Right renal pelvis (tissue), 4 donors: ENCODE measurements at regions not wholly inside any gene's neighbourhood (a gene's known extent, or its start where the extent isn't known, plus 50 kb on each side); places are given as distances from the start of the nearest gene placed in this dataset.

Experiments used
- DNase-seq, 4 donors: peaks; one replicate each; pipeline ENCODE4 v3.0.0-alpha.2; 2013; ENCODE audit warnings: low read depth in 4 of 4, low spot score in 3 of 4, missing footprints in 1 of 4

DNA sequence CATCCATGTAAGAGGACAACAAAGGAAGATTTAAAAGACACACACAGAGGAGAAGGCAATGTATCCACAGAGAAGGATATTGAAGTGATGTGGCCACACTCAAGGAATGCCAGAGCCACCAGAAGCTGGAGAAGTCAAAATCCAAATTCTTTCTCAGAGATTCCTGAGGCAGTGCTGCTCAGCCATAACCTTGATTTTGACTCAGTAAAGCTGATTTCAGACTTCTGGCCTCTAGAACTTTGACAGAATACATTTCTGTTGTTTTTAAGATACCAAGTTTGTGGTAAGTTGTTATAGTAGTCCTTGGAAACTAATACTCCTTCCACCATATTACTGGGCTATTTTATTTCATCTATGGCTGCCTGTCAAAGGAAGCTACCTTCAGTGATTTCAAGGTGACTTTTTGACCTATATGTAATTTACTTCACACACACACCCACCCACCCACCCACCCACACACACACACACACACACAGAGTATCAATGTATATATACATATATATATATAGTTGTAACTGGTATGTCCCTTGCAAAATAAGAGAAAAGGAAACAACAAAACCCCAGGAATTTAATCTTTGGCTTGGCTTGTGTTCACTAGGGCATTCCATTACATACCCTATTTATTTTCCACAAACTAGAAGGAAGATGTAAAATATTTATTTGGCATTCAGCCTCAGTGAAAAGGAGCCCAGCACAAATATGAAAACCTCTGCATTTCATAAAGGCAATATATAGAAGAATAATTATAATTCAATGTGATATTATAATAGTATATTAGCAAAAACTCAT lies 142.1 kb upstream of the PTGFR start:
- DNase-seq, result no peak

- no peak for DNase-seq
Observed at GRCh38 chr1:78351551-78352216, 139.1 kb upstream of the PTGFR start.

DNA sequence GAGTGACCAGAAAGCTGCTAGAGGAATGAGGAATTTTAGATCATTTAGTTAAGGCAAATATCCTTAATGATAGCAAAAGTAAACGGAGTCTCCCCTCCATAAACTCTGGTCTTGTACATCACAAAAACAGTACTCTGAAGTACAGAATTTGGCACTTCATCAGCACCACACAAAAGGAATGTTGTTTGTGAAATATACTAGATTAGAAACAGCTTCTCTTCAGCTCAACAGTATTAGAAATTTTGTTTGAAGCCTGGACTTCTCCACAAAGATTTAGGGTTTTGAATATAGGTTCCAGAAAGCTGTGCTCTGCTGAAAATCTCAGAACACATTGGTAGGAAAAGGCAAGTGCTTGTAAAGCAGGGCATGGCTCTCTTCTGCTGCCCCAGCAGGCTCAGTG lies 135.1 kb upstream of the PTGFR start:
- no peak for DNase-seq

- DNase-seq, result no peak
Observed at GRCh38 chr1:78358165-78358564, 132.6 kb upstream of the PTGFR start.

GRCh38 chr1:78359666-78360065 lies 131.1 kb upstream of the PTGFR start:
- DNase-seq, result no peak

GRCh38 chr1:78360584-78360983 lies 130.2 kb upstream of the PTGFR start:
- DNase-seq, result no peak

DNA sequence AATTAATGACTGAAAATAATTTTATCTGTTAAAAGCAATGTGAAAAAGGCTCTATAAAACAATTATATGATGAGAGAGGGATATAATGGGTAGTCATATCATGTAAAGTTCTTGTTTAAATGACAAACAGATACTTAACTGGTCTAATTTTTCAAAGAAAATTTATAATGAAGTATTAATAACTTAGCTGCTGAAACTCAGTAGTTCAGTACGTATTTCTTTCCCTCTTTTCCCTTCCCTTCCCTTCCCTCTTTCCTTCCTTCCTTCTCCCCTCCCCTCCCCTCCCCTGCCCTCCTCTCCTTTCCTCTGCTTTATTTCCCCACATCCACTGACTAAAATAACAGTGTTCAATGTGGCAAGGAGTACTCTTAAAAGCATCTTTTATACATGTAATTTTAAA lies 123.1 kb upstream of the PTGFR start:
- DNase-seq, result no peak

DNA sequence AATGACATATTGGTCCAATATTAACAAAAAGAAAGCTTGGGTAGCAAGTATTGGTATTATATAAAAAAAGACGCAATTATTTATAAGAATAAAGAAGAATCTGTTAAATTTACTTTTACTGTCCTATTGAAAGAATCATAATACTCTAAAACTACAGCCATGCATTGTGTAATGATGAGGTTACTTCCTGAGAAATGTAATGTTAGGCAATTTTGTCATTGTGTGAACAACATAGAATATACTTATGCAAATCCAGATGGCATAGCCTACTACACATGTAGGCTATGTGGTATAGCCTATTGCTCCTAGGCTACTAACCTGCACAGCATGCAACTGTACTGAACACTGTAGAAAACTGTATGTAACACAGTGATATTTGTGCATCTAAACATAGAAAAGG lies 121.2 kb upstream of the PTGFR start:
- DNase-seq, result no peak

DNA sequence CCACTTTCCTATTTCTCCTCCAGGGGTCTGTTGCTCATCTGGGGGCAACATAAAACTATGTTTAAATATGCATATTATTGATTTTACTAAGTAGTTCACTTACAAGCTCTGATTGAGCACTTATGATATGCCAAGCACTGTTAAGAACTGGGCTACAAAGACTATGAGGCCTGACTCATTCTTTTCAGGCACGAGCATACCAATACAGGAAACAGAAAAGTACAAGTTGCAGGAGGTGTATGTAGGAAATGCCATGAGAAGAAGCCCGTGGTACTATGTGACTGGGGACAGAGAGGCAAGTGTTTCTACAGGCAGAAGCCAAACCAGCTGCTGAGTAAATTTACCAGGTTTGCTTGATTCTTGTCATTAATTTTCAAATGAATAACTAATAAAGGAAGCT lies 120.4 kb upstream of the PTGFR start:
- no peak for DNase-seq

DNA sequence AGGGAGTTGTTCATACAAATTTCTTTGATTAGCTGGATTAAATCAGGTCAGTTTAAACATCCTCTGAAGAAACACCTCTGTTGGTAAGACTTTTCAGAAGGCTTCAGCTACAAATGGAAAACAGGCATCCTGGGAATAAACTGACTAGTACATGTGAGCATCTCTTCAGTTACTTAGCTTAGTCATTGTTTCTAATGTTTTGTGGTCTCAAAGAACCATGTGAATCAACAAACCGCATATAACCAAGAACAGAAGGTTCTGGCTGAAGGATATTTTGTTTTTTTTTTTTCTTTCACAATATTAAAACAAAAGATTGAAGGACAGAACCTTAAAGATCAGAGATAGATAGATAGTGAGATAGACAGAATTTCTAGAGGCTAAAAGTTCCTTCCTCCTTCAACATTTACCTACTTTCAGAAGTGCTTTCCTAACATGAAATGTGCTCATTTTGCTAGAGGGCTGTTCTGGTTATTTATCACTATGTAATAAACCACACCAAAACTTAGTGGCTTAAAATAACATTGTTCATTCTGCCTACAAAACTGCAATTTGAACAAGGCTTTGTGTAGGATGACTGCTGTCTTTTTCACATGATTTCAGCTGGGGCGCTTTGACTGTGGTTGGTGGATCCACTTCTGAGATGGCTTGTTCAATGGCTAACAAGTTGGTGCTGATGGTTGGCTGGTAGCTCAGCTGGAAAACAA lies 119.8 kb upstream of the PTGFR start:
- DNase-seq, result no peak

- no peak for DNase-seq
Observed at GRCh38 chr1:78373676-78374075, 117.1 kb upstream of the PTGFR start.

DNA sequence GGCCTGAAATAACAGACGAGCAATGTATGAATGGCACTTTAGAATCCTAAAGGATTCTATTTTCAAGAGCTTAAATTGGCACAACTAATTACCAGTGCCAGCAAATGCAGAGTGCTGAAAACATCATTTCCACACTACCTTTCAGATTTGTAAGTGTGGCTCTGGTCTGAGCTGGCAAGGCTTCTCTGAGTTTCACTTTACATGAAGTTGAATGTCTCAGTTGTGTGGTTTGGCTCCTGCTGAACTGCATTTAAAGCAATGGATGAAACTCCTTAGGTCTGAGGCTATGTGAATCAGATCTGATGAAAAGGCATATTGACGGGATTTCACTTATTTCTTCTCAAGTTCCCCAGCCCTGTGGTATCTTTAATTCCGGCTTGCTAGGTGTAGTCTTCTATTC lies 114.8 kb upstream of the PTGFR start:
- DNase-seq, result no peak

DNA sequence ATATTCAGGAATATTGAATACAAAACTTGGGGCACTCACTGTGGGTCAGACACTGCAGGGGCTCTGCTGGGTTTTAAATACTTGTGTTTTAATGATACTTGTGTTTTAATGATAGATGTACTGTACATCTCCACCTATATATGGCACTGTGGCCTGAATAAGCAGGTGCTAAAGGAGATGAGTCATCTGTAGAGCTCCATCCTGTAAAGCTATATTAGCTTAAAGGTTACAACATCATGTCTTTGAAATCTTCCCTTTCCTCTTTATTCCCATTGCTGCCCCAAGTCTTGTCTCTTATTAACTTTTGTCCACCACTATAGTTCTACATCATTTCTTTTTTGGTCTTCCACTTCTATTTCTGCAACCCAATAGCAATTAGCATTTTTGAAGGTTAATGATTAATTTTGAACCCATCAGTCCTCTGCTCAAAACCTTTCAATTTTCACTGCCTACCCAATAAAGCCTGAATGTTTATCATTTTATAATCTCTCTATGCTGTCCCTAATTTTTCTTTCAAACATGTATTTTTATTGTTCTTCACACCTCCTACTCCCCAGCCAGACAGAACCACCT lies 113.3 kb upstream of the PTGFR start:
- DNase-seq, result no peak

GRCh38 chr1:78383923-78384322 lies 106.9 kb upstream of the PTGFR start:
- no peak for DNase-seq

DNA sequence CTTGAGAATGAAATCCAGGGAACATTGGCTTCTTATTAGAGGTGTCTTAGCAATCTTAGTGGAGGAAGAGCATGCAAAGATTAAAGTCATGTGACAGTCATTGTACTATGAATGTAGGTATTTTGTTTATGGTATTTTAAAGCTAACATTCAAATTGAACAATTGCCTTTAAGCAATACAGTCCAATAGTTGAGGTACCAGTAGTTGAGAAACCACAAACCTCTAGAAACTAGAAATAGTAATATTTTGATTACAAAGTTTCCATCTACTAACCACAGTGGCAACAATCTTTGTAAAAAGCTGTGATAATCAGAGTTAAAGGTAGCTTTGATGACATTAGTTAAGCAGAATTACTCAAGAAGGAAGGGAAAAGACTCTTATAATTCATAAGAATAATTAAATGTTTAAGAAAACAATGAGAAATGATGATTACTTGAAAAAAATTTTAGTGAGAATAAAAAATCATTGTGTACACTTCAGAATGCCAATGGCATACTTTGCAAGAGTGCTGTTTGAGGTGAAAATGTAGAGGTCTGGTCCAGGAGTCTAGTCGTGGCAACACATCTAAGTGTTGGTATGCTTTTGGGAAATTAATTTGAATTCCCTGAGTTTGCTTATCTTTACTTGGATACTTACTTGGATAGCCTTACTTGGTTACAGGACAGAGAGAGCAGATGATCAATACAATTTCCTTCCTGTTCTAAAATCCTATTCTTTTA lies 104.9 kb upstream of the PTGFR start:
- DNase-seq, result no peak

- no peak for DNase-seq
Observed at GRCh38 chr1:78387201-78387600, 103.6 kb upstream of the PTGFR start.

- no peak for DNase-seq
Observed at GRCh38 chr1:78387871-78388270, 102.9 kb upstream of the PTGFR start.

GRCh38 chr1:78388275-78388674 lies 102.5 kb upstream of the PTGFR start:
- no peak for DNase-seq

DNA sequence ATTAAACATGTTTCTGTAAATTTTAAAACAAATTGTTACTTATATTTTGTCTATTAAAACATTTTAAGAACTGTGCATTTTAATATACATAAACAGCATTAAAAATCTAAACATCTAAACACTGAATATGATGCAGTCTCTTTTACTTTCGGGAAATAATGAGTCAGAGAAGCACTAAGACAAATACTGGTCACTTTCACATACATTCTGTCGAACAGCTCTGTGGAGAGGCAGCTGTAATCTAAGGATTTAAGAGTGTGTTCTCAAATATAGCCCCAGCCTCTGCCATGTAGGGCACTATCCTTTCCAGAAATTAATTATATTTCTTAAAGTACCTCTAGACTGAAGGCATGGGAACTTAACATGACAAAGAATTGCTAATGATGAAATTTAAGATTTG lies 89.6 kb upstream of the PTGFR start:
- no peak for DNase-seq

DNA sequence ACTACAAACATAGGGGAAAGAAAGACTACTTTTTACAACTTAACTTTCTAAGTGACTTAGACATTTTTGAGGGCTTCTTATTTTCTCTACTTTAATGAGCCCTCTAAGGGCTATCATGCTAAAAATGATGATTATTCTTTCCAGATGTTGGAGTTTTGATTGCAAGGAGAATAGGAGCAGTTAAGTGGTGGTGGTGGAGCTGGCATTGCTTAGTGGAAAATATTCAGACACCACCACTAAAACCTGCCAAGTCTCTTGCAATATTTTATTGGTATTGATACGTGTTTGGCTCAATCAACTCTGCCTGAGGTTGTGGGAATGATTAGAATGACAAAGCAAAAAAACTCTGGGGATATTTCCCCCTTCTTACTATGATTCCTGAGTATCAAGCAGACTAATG lies 82.6 kb upstream of the PTGFR start:
- DNase-seq, result no peak

DNA sequence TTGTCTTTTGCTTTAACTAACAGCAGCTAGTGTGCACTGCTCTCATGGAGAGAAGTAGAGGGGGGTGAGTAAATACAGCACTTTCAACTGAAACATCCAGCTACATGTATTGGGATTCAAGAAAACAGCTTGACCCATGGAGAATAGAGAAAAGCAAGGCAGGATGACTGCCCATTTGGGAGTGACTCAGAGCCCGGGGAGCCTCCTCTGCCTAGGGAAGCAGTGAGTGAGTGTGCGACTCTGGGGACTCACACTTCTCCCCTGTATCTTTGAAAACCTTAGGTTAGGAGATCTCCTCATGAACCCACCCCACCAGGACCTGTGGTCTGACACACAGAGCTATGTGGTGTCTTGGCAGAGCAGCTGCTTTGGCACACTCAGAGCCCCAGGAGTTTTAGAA lies 82.0 kb upstream of the PTGFR start:
- DNase-seq, result no peak
